HUES6 (cell line): ENCODE measurements at regions not wholly inside any gene's neighbourhood (a gene's known extent, or its start where the extent isn't known, plus 50 kb on each side); places are given as distances from the start of the nearest gene placed in this dataset.

Experiments used
- H3K27ac ChIP-seq: 2 replicates; pipeline ENCODE4 v1.7.0; 2013; ENCODE audit warnings: low read depth, mild to moderate bottlenecking, low read length, inconsistent platforms
- H3K27me3 ChIP-seq: 2 replicates; pipeline ENCODE4 v1.6.1; 2013; ENCODE audit warnings: low read length; ENCODE audit not compliant: control insufficient read depth, insufficient read depth
- H3K36me3 ChIP-seq: 2 replicates; pipeline ENCODE4 v1.6.1; 2013; ENCODE audit warnings: low read length; ENCODE audit not compliant: control insufficient read depth, insufficient read depth
- H3K4me1 ChIP-seq: 2 replicates; pipeline ENCODE4 v1.6.1; 2013; ENCODE audit warnings: low read length; ENCODE audit not compliant: control insufficient read depth, insufficient read depth
- H3K4me3 ChIP-seq: 2 replicates; pipeline ENCODE4 v1.5.1; 2013; ENCODE audit warnings: low read depth, low read length
- H3K9ac ChIP-seq: one replicate; pipeline ENCODE4 v1.6.1; 2013; ENCODE audit warnings: mild to moderate bottlenecking, low read length
- H3K9me3 ChIP-seq: 2 replicates; pipeline ENCODE4 v1.6.1; 2013; ENCODE audit warnings: low read depth, low read length; ENCODE audit not compliant: control insufficient read depth, insufficient read depth

DNA sequence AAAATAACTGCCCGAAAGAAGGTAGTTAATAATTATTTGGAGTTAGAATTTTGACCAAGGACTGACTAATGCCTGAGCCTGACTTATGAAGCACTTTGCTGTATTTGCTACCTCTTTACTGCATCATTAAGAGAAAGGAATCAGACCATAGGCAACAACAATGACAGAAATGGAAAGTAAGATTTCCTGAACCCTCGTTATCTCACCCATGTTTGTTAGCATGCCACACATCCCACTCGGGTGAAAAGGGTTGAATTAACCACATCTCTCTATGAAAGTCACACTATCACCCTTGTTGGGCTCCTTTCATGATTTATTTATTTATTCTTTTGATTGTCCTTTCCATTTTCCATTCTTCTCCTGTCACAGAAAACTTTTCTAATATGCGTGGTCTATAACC lies 59.6 kb downstream of the OLIG3 start:
- Histone ChIP-seq H3K9ac (no peak overlapping the region), H3K4me3 (no peak overlapping the region), H3K27me3 (no peaks in the 10 kb centered on the region), H3K9me3 (no peaks in the 10 kb centered on the region), H3K27ac (no peak overlapping the region), H3K4me1 (no peaks in the 10 kb centered on the region), H3K36me3 (no peaks in the 10 kb centered on the region)

GRCh38 chr6:137432054-137432611 lies 62.1 kb downstream of the OLIG3 start:
- Histone ChIP-seq H3K27ac (no peak overlapping the region), H3K4me1 (no peaks in the 10 kb centered on the region), H3K36me3 (no peaks in the 10 kb centered on the region), H3K9ac (no peak overlapping the region), H3K9me3 (no peaks in the 10 kb centered on the region), H3K4me3 (no peak overlapping the region), H3K27me3 (no peaks in the 10 kb centered on the region)

DNA sequence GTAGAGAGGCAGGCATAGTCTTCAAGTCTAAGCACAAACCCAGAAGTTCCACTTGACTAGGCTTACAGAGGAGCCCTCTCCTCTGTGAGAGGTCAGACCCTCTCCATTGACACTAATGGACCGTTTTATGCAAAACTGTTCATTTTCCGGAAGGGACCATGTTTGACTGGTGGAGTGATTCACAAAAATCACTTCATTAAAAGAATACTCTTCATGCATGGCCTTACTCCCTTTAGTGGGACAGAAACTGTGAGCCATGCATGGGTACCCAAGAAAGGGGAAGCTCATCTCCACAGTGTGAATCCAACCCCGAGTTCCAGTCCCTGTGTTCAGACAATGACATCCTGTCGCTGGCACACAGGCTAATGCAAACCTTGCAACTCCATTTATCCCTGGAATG lies 63.2 kb downstream of the OLIG3 start:
- H3K36me3 ChIP-seq: no peaks in the 10 kb centered on the region
- H3K4me1 ChIP-seq: no peaks in the 10 kb centered on the region
- H3K9ac ChIP-seq: no peak overlapping the region
- no peaks in the 10 kb centered on the region for H3K27me3 ChIP-seq
- no peak overlapping the region for H3K4me3 ChIP-seq
- no peak overlapping the region for H3K27ac ChIP-seq
- no peaks in the 10 kb centered on the region for H3K9me3 ChIP-seq

DNA sequence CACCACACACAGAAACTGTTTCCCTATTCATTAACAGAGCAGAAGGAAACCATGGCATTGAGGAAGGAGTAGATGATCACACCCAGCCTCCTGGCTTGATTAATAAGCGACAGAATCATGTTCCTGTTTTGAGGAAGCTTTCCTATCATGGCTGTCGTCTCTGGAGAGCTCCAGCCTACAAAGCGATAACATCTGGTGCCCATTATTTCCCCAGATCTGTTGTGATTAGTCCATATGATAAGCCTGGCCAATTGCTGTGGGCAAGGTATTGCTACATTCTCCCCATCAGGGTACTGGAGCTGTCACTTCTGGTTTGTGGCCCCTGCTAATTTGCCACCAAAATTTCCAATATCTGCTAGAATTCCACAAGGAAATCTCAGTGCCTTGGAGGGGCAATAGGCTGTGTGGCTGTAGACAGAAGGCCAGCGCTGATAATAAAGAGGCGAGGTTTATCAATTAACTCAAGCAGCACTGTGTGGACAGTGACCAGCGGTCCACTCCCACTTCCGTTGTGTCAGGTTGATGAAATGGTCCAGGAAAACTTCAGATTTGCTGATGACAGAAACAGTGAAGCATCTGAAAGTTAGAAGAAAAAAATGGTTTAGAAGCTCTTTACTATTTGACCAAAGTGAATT lies 66.4 kb downstream of the OLIG3 start:
- no peaks in the 10 kb centered on the region for H3K36me3 ChIP-seq
- no peaks in the 10 kb centered on the region for H3K27me3 ChIP-seq
- peaks cover 23% of the 10 kb centered on the region for H3K4me1 ChIP-seq
- H3K9me3 ChIP-seq: no peaks in the 10 kb centered on the region
- H3K9ac ChIP-seq: no peak overlapping the region
- no peak overlapping the region for H3K4me3 ChIP-seq
- H3K27ac ChIP-seq: no peak overlapping the region

DNA sequence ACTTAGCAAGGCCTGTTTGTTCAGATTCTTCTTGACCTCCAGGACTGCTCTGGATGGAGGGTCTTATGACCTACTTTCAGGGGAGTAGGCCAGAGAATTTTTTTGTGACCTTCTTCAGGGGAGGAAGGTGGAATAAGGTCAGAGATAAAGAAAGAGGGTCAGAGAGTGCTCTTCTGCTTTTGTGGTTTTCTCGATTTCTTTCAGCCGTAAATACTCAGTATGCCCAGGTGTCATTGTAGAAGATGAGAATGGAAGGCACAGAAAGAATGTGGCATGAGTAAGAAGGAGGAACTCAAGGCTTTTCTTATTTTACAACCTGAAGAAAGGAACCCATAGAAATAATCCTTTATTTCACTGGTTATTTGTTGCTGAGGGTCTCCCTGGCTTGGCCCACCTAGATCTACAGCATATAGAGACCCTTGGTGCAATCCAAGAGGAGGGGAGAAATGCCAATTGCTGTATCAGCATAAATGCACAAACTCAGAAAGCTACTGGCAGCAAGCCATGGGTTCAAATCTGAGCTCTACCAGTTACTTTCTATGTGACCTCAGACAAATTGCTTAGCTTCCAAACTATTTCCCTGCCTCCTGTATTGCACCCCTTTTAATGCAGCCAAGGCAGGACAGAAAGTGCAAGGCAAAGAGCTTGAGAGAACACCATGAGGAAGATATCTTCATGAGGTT lies 68.0 kb downstream of the OLIG3 start:
- Histone ChIP-seq H3K27me3 (no peaks in the 10 kb centered on the region), H3K9ac (no peak overlapping the region), H3K36me3 (no peaks in the 10 kb centered on the region), H3K4me3 (no peak overlapping the region), H3K9me3 (no peaks in the 10 kb centered on the region), H3K27ac (no peak overlapping the region), H3K4me1 (peaks cover 23% of the 10 kb centered on the region)

GRCh38 chr6:137424251-137424650 lies 69.9 kb downstream of the OLIG3 start:
- H3K36me3 ChIP-seq: no peaks in the 10 kb centered on the region
- H3K4me1 ChIP-seq: peaks cover 23% of the 10 kb centered on the region
- no peaks in the 10 kb centered on the region for H3K9me3 ChIP-seq
- 0 out of 2 replicates have a peak overlapping the region, but pooled peaks have one; percentile 20 for H3K4me3 ChIP-seq
- H3K27ac ChIP-seq: peak overlapping the region; percentile 83
- peak overlapping the region; percentile 25 for H3K9ac ChIP-seq
- H3K27me3 ChIP-seq: no peaks in the 10 kb centered on the region

- Histone ChIP-seq H3K4me1 (peaks cover 23% of the 10 kb centered on the region), H3K27me3 (no peaks in the 10 kb centered on the region), H3K27ac (peak overlapping the region; percentile 83), H3K4me3 (0 out of 2 replicates have a peak overlapping the region, but pooled peaks have one; percentile 20), H3K9me3 (no peaks in the 10 kb centered on the region), H3K36me3 (no peaks in the 10 kb centered on the region), H3K9ac (peak overlapping the region; percentile 25)
Measured at GRCh38 chr6:137423451-137424168, 70.6 kb downstream of the OLIG3 start.

DNA sequence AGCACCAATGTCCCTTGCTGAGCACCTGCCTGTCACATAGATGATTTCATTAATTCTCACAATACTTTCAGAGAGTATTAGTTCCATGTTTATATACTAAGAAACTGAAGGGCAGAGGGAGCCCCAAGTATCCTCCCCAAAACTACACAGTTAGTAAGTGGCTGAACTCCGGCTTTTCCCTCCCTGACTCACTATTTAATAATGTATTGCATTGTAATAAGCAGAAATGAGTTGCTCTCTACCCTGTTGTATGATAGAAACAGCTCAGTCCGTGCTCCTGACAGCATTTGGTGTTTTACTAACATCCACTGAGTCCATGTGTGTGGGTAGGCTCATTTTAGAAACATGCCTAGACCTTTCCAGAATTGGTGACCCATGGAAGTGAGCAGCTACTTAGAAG lies 76.8 kb downstream of the OLIG3 start:
- H3K4me3 ChIP-seq: no peak overlapping the region
- H3K9ac ChIP-seq: no peak overlapping the region
- peaks cover 36% of the 10 kb centered on the region for H3K4me1 ChIP-seq
- H3K36me3 ChIP-seq: no peaks in the 10 kb centered on the region
- H3K9me3 ChIP-seq: no peaks in the 10 kb centered on the region
- no peaks in the 10 kb centered on the region for H3K27me3 ChIP-seq
- no peak overlapping the region for H3K27ac ChIP-seq

GRCh38 chr6:137416376-137417109 lies 77.7 kb downstream of the OLIG3 start:
- no peak overlapping the region for H3K4me3 ChIP-seq
- H3K36me3 ChIP-seq: no peaks in the 10 kb centered on the region
- H3K27ac ChIP-seq: peak overlapping the region; percentile 26; the same call in 1 of the 2 replicates
- H3K27me3 ChIP-seq: no peaks in the 10 kb centered on the region
- H3K9ac ChIP-seq: no peak overlapping the region
- H3K4me1 ChIP-seq: peaks cover 37% of the 10 kb centered on the region
- H3K9me3 ChIP-seq: no peaks in the 10 kb centered on the region

- no peak overlapping the region; the same call in 1 of the 2 replicates for H3K4me3 ChIP-seq
- no peaks in the 10 kb centered on the region for H3K36me3 ChIP-seq
- no peaks in the 10 kb centered on the region for H3K9me3 ChIP-seq
- H3K27me3 ChIP-seq: no peaks in the 10 kb centered on the region
- no peak overlapping the region for H3K27ac ChIP-seq
- H3K9ac ChIP-seq: no peak overlapping the region
- H3K4me1 ChIP-seq: peaks cover 37% of the 10 kb centered on the region
Measured at GRCh38 chr6:137415834-137416190, 78.4 kb downstream of the OLIG3 start.
